ENCODE measurements at regions not wholly inside any gene's neighbourhood (a gene's known extent, or its start where the extent isn't known, plus 50 kb on each side); places are given as distances from the start of the nearest gene placed in this dataset.

DNA sequence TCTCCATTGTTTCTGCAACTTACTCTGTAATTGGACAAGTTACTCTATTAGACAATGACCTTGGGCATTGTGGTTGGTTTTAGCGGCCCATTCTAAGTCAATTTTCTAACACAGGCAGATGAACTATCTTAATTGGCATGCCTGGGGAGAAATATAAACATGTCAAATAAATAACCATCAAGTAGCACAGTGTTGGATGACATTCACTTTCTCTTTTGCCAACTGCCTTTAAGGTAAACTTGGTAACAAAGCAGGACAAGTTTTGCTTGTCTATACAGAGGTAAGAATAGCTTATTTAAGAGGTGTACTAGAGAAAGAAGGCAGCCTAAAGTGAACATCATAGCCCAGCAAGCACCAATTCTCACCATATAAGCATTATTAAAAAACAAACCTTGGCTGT is 599.6 kb downstream of the GBE1 start:
- no peak for DNase-seq (ENCODE audit: extremely low spot score)
- intact Hi-C loops (cut with DNase I): no loop called here

DNA sequence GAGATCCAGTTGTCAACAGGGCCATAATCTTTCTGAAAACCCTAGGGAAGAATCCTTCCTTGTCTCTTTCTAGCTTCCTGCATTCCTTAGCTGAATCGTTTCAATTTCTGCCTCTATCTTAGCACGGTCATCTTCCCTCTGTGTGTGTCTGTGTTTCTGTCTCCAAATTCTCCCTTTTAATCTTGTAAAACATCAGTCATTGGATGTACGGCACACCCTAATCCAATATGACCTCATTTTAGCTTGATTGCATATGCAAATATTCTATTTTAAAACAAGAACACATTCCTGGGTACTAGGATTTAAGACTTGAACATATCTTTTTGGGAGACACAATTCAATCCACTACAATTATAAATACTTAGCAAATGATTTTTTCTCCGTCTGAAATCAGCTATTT is 600.3 kb downstream of the GBE1 start:
- H3K27ac ChIP-seq (replicated peaks in 1 of 4): no peak overlapping the region
- intact Hi-C loops (cut with DNase I): no loop called here
- DNase-seq (ENCODE audit: extremely low spot score): no peak
- no peaks in the 10 kb centered on the region for H3K27me3 ChIP-seq
- H3K4me1 ChIP-seq: no peaks in the 10 kb centered on the region
- no peak overlapping the region for H3K4me3 ChIP-seq
- H3K9me3 ChIP-seq: no peaks in the 10 kb centered on the region
- 73% methylated on average over 4 of the region's 4 CpGs for WGBS
- TF ChIP-seq EP300 (IDR thresholded peaks at IDR 0.05): no peak
- TF ChIP-seq POLR2A (IDR thresholded peaks at IDR 0.05; ENCODE audit: low read depth): no peak
- TF ChIP-seq POLR2AphosphoS5 (IDR thresholded peaks at IDR 0.05): no peak
- TF ChIP-seq, protein P1, sequence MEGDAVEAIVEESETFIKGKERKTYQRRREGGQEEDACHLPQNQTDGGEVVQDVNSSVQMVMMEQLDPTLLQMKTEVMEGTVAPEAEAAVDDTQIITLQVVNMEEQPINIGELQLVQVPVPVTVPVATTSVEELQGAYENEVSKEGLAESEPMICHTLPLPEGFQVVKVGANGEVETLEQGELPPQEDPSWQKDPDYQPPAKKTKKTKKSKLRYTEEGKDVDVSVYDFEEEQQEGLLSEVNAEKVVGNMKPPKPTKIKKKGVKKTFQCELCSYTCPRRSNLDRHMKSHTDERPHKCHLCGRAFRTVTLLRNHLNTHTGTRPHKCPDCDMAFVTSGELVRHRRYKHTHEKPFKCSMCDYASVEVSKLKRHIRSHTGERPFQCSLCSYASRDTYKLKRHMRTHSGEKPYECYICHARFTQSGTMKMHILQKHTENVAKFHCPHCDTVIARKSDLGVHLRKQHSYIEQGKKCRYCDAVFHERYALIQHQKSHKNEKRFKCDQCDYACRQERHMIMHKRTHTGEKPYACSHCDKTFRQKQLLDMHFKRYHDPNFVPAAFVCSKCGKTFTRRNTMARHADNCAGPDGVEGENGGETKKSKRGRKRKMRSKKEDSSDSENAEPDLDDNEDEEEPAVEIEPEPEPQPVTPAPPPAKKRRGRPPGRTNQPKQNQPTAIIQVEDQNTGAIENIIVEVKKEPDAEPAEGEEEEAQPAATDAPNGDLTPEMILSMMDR (IDR thresholded peaks at IDR 0.05): no peak
- H3K36me3 ChIP-seq: no peaks in the 10 kb centered on the region

More for the DNA sequence above, 599.6 kb downstream of the GBE1 start:
- Histone ChIP-seq H3K36me3 (no peaks in the 10 kb centered on the region), H3K27me3 (no peaks in the 10 kb centered on the region), H3K4me1 (no peaks in the 10 kb centered on the region), H3K4me3 (no peak overlapping the region), H3K9me3 (no peaks in the 10 kb centered on the region), H3K27ac (replicated peaks in 1 of 4) (no peak overlapping the region)
- TF ChIP-seq POLR2A (IDR thresholded peaks at IDR 0.05; ENCODE audit: low read depth) (no peak), EP300 (IDR thresholded peaks at IDR 0.05) (no peak), POLR2AphosphoS5 (IDR thresholded peaks at IDR 0.05) (no peak)
- TF ChIP-seq, protein P1 (IDR thresholded peaks at IDR 0.05): no peak
- WGBS: 83% methylated on average over 1 of the region's 1 CpG

DNA sequence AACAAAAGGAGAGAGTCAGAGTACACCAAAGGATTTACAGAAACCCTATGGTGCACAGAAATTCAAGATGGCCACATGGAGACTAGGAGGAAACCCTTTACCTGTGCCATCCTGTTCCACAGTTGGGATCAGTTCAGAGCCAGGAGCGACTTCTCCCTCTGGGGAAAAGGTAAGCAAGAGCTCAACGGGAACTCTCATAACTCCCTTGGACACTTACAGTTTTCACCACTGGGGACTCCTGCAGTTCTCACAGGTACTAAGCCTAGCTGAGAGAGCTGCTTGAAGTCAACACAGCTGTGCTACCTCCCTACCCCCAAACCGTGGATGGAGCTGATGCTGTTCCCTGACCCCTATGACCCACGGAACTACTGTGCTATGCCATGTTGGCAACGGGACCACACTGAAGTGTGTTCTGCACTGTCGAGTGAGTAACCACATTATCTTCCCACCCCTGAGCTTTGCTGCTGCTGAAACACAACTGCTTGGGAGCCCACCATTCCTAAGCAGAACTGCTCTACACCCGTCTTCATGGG is 606.8 kb downstream of the GBE1 start:
- Histone ChIP-seq H3K4me3 (no peak overlapping the region), H3K9me3 (no peaks in the 10 kb centered on the region), H3K4me1 (no peaks in the 10 kb centered on the region), H3K27ac (replicated peaks in 1 of 4) (no peak overlapping the region), H3K27me3 (no peaks in the 10 kb centered on the region), H3K36me3 (no peaks in the 10 kb centered on the region)
- WGBS: 90% methylated on average over 5 of the region's 7 CpGs
- TF ChIP-seq, protein P1 (IDR thresholded peaks at IDR 0.05): no peak
- no peak for TF ChIP-seq EP300 (IDR thresholded peaks at IDR 0.05)
- no peak for TF ChIP-seq POLR2A (IDR thresholded peaks at IDR 0.05; ENCODE audit: low read depth)
- TF ChIP-seq POLR2AphosphoS5 (IDR thresholded peaks at IDR 0.05): no peak
- intact Hi-C loops (cut with DNase I): no loop called here
- no peak for DNase-seq (ENCODE audit: extremely low spot score)

DNA sequence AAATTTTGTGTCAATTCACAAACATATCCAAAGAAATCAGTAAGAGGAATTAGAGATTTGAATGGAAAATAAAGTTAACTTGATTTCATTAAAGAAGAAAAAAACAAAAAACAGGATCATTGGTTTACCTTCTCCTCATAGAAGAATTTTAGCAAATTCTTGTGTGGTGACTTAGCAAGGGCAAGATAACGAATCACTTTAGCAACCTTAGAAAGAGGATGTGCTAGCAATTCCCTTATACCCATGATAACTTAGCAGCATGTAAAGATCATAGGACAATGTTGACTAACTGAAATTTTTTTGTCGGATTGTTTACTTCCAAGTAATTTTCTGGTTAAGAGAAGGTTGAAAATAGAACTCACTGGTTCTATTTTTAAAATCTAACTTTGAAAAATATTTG is 609.3 kb downstream of the GBE1 start:
- Histone ChIP-seq H3K4me1 (no peaks in the 10 kb centered on the region), H3K4me3 (no peak overlapping the region), H3K9me3 (no peaks in the 10 kb centered on the region), H3K36me3 (no peaks in the 10 kb centered on the region), H3K27ac (replicated peaks in 1 of 4) (no peak overlapping the region), H3K27me3 (no peaks in the 10 kb centered on the region)
- TF ChIP-seq POLR2A (IDR thresholded peaks at IDR 0.05; ENCODE audit: low read depth) (no peak), EP300 (IDR thresholded peaks at IDR 0.05) (no peak), POLR2AphosphoS5 (IDR thresholded peaks at IDR 0.05) (no peak)
- TF ChIP-seq, protein P1 (IDR thresholded peaks at IDR 0.05): no peak
- WGBS: 86% methylated on average over 2 of the region's 2 CpGs
- intact Hi-C loops (cut with DNase I): no loop called here
- DNase-seq (ENCODE audit: extremely low spot score): no peak

DNA sequence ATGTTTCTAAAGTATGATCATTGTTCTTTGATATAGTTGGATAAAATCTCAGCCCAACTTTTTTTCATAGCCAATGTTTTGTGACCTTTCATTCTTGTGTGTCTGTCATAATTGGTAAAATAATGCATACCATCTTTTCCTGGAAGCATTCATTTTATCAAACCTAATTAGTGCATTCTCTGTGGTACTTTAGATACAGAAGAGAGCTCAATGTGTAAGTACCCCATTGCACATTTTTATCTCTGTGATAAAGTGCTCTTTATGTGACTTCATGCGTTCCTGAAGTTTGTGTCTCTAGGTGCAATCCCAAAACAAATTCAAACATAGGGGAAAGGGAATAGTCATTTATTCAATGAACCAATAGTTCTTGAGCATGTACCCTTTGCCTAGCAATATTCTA is 628.5 kb downstream of the GBE1 start:
- intact Hi-C loops (cut with DNase I): no loop called here
- no peak for TF ChIP-seq EP300 (IDR thresholded peaks at IDR 0.05)
- Histone ChIP-seq H3K36me3 (no peaks in the 10 kb centered on the region), H3K4me1 (no peaks in the 10 kb centered on the region), H3K9me3 (peaks cover 0 to 8% (median 6%) of the 10 kb centered on the region in 4 donors), H3K27me3 (no peaks in the 10 kb centered on the region), H3K4me3 (no peak overlapping the region), H3K27ac (replicated peaks in 1 of 4) (no peak overlapping the region)
- WGBS: 88% methylated on average over 1 of the region's 1 CpG
- DNase-seq (ENCODE audit: extremely low spot score): no peak

Measured in esophagus muscularis mucosa (tissue), 4 donors.